ENCODE measurements at regions not wholly inside any gene's neighbourhood (a gene's known extent, or its start where the extent isn't known, plus 50 kb on each side); places are given as distances from the start of the nearest gene placed in this dataset.

GRCh38 chrX:83419030-83419792, 88.9 kb upstream of the POU3F4 start (continued):
- TF ChIP-seq CHD7 (IDR thresholded peaks at IDR 0.05; ENCODE audit: insufficient replicate concordance, low read length): no peak
- TF ChIP-seq RFX5 (IDR thresholded peaks at IDR 0.05; ENCODE audit: borderline replicate concordance, low read depth, low read length): no peak
- TF ChIP-seq POU5F1 (IDR thresholded peaks at IDR 0.05; ENCODE audit: low read depth, low read length): no peak
- no peak for TF ChIP-seq SIX5 (IDR thresholded peaks at IDR 0.05; ENCODE audit: low read depth, low read length)
- no peak for TF ChIP-seq RNF2 (IDR thresholded peaks at IDR 0.05; ENCODE audit: borderline replicate concordance, low read depth, low read length, missing control alignments, poor library complexity, severe bottlenecking)
- no peak for TF ChIP-seq JUN (IDR thresholded peaks at IDR 0.05; ENCODE audit: low read depth, low read length)
- TF ChIP-seq CBX5 (IDR thresholded peaks at IDR 0.05; ENCODE audit: low read depth, low read length): no peak
- no peak for TF ChIP-seq TAF7 (optimal IDR thresholded peaks at IDR 0.05; ENCODE audit: borderline replicate concordance, low read depth, low read length)
- no peak for TF ChIP-seq SP2 (IDR thresholded peaks at IDR 0.05; ENCODE audit: low read length)
- TF ChIP-seq CBX8 (IDR thresholded peaks at IDR 0.05; ENCODE audit: borderline replicate concordance, low read depth, low read length): no peak
- no peak for TF ChIP-seq BRCA1 (IDR thresholded peaks at IDR 0.05; ENCODE audit: low read depth, low read length)
